Sigmoid colon (tissue), 6 donors: ENCODE measurements at regions not wholly inside any gene's neighbourhood (a gene's known extent, or its start where the extent isn't known, plus 50 kb on each side); places are given as distances from the start of the nearest gene placed in this dataset.
"Not testable (repeated sequence)": the region's sequence is repeated elsewhere in the genome, so short reads cannot be mapped to it uniquely, and the experiment has no call there.

Experiments used
- DNase-seq: peaks from one replicate; pipeline ENCODE4 v3.0.0-alpha.2; 2019
- H3K27ac ChIP-seq, 4 donors: fragments of 200-600 bp; sonication (generic); one replicate each; pipeline ENCODE4 v1.5.1; 2016 to 2019; ENCODE audit warnings: mild to moderate bottlenecking in 1 of 4
- H3K27me3 ChIP-seq, 3 donors: fragments of 200-600 bp; sonication (generic); one replicate each; pipeline ENCODE4 v1.5.1; 2019; ENCODE audit warnings: mild to moderate bottlenecking in 1 of 3
- H3K36me3 ChIP-seq, 4 donors: fragments of 200-600 bp; sonication (generic); one replicate each; pipeline ENCODE4 v1.5.1; 2016 to 2019
- H3K4me1 ChIP-seq, 4 donors: fragments of 200-600 bp; sonication (generic); one replicate each; pipeline ENCODE4 v1.5.1; 2017 to 2019
- H3K4me3 ChIP-seq, 4 donors: fragments of 200-600 bp; sonication (generic); one replicate each; pipeline ENCODE4 v1.5.1; 2017 to 2019; ENCODE audit warnings: mild to moderate bottlenecking in 2 of 4, moderate library complexity in 1 of 4
- H3K9me3 ChIP-seq, 4 donors: fragments of 200-600 bp in 3 of 4; sonication (generic) in 3 of 4; one replicate each; pipeline versions ENCODE4 v1.5.1 to v1.6.1; 2013 to 2019
- CTCF ChIP-seq, 4 experiments: fragments of 450-650 bp in 3 of 4; fragments of 200-600 bp in 1 of 4; IDR thresholded peaks; one replicate each; pipeline ENCODE4 v1.5.1; 2016 to 2019; ENCODE audit warnings: antibody characterized with exemption in 4 of 4, mild to moderate bottlenecking in 3 of 4, moderate library complexity in 2 of 4
- EP300 ChIP-seq, 4 donors: sonication (generic); formaldehyde crosslinking; IDR thresholded peaks; one replicate each; pipeline ENCODE4 v1.6.1; 2017; ENCODE audit warnings: antibody characterized with exemption in 4 of 4
- POLR2A ChIP-seq, 2 donors: fragments of 450-650 bp; IDR thresholded peaks; one replicate each; pipeline ENCODE4 v1.6.1; 2016; ENCODE audit warnings: antibody characterized with exemption in 2 of 2, mild to moderate bottlenecking in 2 of 2, moderate library complexity in 2 of 2
- POLR2AphosphoS5 ChIP-seq, 4 donors: sonication (generic); formaldehyde crosslinking; IDR thresholded peaks; one replicate each; pipeline ENCODE4 v1.6.1; 2017; ENCODE audit warnings: antibody characterized with exemption in 4 of 4
- WGBS, 2 donors: extraction: QIAGEN DNeasy Blood & Tissue Kit; methylation state at CpG; one replicate each; pipeline ENCODE4 v1.1.7; 2013; 5-methylcytosine and 5-hydroxymethylcytosine counted together
- intact Hi-C: fragments of 100-400 bp; cut with DNase I; formaldehyde crosslinking; loops from one replicate; pipeline ENCODE4 v1.15.1; 2023
- donor health status: healthy with polysubstance abuse.
- donor health status: healthy.

GRCh38 chr13:62760724-62761123 lies 1345.1 kb upstream of the PCDH20 start:
- 65 to 74% methylated on average over 1 of the region's 1 CpG for whole genome bisulfite sequencing, 2 donors
- intact Hi-C loops, result no loop called here
- no peak overlapping the region for H3K4me3 ChIP-seq
- DNase-seq, result no peak
- TF ChIP-seq EP300 (IDR thresholded peaks at IDR 0.05) (no peak), CTCF (IDR thresholded peaks at IDR 0.05) (no peak), POLR2AphosphoS5 (IDR thresholded peaks at IDR 0.05) (no peak), POLR2A (IDR thresholded peaks at IDR 0.05) (no peak)
- no peaks in the 10 kb centered on the region for H3K9me3 ChIP-seq
- no peaks in the 10 kb centered on the region for H3K27me3 ChIP-seq
- no peaks in the 10 kb centered on the region for H3K36me3 ChIP-seq
- no peak overlapping the region for H3K27ac ChIP-seq
- no peaks in the 10 kb centered on the region for H3K4me1 ChIP-seq

GRCh38 chr13:62747629-62748028 lies 1332.0 kb upstream of the PCDH20 start:
- no peaks in the 10 kb centered on the region for H3K9me3 ChIP-seq
- WGBS, 2 donors, result 31 to 39% methylated on average over 2 of the region's 2 CpGs
- no peak overlapping the region for H3K27ac ChIP-seq
- no peaks in the 10 kb centered on the region for H3K4me1 ChIP-seq
- no peak for TF ChIP-seq EP300 (IDR thresholded peaks at IDR 0.05)
- TF ChIP-seq POLR2AphosphoS5 (IDR thresholded peaks at IDR 0.05), result no peak
- TF ChIP-seq POLR2A (IDR thresholded peaks at IDR 0.05), result no peak
- no peak for TF ChIP-seq CTCF (IDR thresholded peaks at IDR 0.05)
- intact Hi-C loops, result no loop called here
- H3K4me3 ChIP-seq, result no peak overlapping the region
- no peak for DNase-seq
- H3K27me3 ChIP-seq, result no peaks in the 10 kb centered on the region
- H3K36me3 ChIP-seq, result no peaks in the 10 kb centered on the region

GRCh38 chr13:62747152-62747551 lies 1331.5 kb upstream of the PCDH20 start:
- DNase-seq, result no peak
- Histone ChIP-seq H3K4me1 (no peaks in the 10 kb centered on the region), H3K36me3 (no peaks in the 10 kb centered on the region), H3K27ac (no peak overlapping the region), H3K27me3 (no peaks in the 10 kb centered on the region), H3K4me3 (no peak overlapping the region), H3K9me3 (no peaks in the 10 kb centered on the region)
- TF ChIP-seq POLR2A (IDR thresholded peaks at IDR 0.05), result no peak
- TF ChIP-seq EP300 (IDR thresholded peaks at IDR 0.05), result no peak
- TF ChIP-seq CTCF (IDR thresholded peaks at IDR 0.05), result no peak
- TF ChIP-seq POLR2AphosphoS5 (IDR thresholded peaks at IDR 0.05), result no peak
- intact Hi-C loops, result no loop called here
- 91% methylated on average over 2 of the region's 2 CpGs for WGBS, 2 donors

GRCh38 chr13:62729746-62730145 lies 1314.1 kb upstream of the PCDH20 start:
- intact Hi-C loops, result not testable (repeated sequence)
- peak; percentile 44 for DNase-seq
- WGBS, 2 donors, result 86 to 87% methylated on average over 9 of the region's 9 CpGs

GRCh38 chr13:62721893-62722292 lies 1306.2 kb upstream of the PCDH20 start:
- no peak for DNase-seq
- Histone ChIP-seq H3K4me3 (no peak overlapping the region), H3K9me3 (no peaks in the 10 kb centered on the region), H3K4me1 (no peaks in the 10 kb centered on the region), H3K36me3 (no peaks in the 10 kb centered on the region), H3K27me3 (no peaks in the 10 kb centered on the region), H3K27ac (no peak overlapping the region)
- TF ChIP-seq POLR2A (IDR thresholded peaks at IDR 0.05) (no peak), CTCF (IDR thresholded peaks at IDR 0.05) (no peak), EP300 (IDR thresholded peaks at IDR 0.05) (no peak), POLR2AphosphoS5 (IDR thresholded peaks at IDR 0.05) (no peak)
- intact Hi-C loops, result no loop called here
- 26 to 44% methylated on average over 4 of the region's 4 CpGs for WGBS, 2 donors

More at GRCh38 chr13:62729746-62730145, 1314.1 kb upstream of the PCDH20 start:
- H3K36me3 ChIP-seq, H3K9me3 ChIP-seq, H3K4me3 ChIP-seq, H3K4me1 ChIP-seq, H3K27ac ChIP-seq, H3K27me3 ChIP-seq: not testable (repeated sequence)

GRCh38 chr13:62711948-62712347 lies 1296.3 kb upstream of the PCDH20 start:
- H3K27ac ChIP-seq, H3K9me3 ChIP-seq, intact Hi-C loops, H3K36me3 ChIP-seq, H3K27me3 ChIP-seq, DNase-seq, H3K4me1 ChIP-seq, H3K4me3 ChIP-seq: not testable (repeated sequence)
- 87 to 92% methylated on average over 7 of the region's 7 CpGs for WGBS, 2 donors
